HCT116 (cell line): ENCODE measurements at regions not wholly inside any gene's neighbourhood (a gene's known extent, or its start where the extent isn't known, plus 50 kb on each side); places are given as distances from the start of the nearest gene placed in this dataset.
"Not testable (repeated sequence)": the region's sequence is repeated elsewhere in the genome, so short reads cannot be mapped to it uniquely, and the experiment has no call there.

Source experiments
- ATAC-seq: fragments of 200-7000 bp; cut with Tn5 transposase; 2 replicates; pipeline ENCODE4 v1.9.1; 2020; ENCODE audit warnings: mild to moderate bottlenecking, moderate library complexity
- BruUV-seq: library from RNA; stranded (reverse); fragments of 400-500 nt; replicated peaks from 2 replicates; lab custom pipeline; 2021; lab: Mats Ljungman, UMichigan
- CTCF ChIA-PET: fragments of 300-600 bp; sonication (Branson Sonifier 250); formaldehyde crosslinking; loops from one replicate; lab custom pipeline; 2021; ENCODE audit warnings: antibody characterized with exemption; lab: Charles Lee
- POLR2A ChIA-PET: fragments of 300-600, 350-600 bp; sonication (Branson Sonifier 250); formaldehyde crosslinking; loops from one replicate; lab custom pipeline; 2021; ENCODE audit warnings: antibody characterized with exemption; lab: Charles Lee
- RAD21 ChIA-PET, 2 experiments: fragments of 300-600 bp; sonication (Branson Sonifier 250); formaldehyde crosslinking; loops; one replicate each; lab custom pipeline; 2023; ENCODE audit warnings: low total read pairs in 2 of 2; ENCODE audit not compliant: uncharacterized antibody in 2 of 2, unreplicated experiment in 2 of 2, low non-redundant PET in 1 of 2; lab: Charles Lee
- DNase-seq: peaks from one replicate; pipeline ENCODE4 v3.0.0-alpha.2; 2010; ENCODE audit warnings: low read depth, low spot score
- H2AFZ ChIP-seq: fragments of 200-600 bp; shearing (Covaris generic), sonication (generic); 2 replicates; pipeline ENCODE4 v1.6.1; 2017; ENCODE audit warnings: low read depth, mixed run types, mixed read lengths, antibody characterized with exemption, low read length; ENCODE audit not compliant: poor library complexity, severe bottlenecking
- H3K27ac ChIP-seq: 2 replicates; pipeline ENCODE4 v1.5.1; 2012; ENCODE audit warnings: low read depth, low read length
- H3K27me3 ChIP-seq: fragments of 200-600 bp; sonication (generic); 2 replicates; pipeline ENCODE4 v1.6.1; 2016; ENCODE audit warnings: mixed run types, low read length, mixed read lengths; ENCODE audit not compliant: insufficient read depth
- H3K36me3 ChIP-seq, 2 experiments: fragments of 200-500 bp in 1 of 2; fragments of 200-600 bp in 1 of 2; sonication (Bioruptor generic) in 1 of 2; sonication (generic) in 1 of 2; 2 replicates each; pipeline versions ENCODE4 v1.5.1 to v1.6.1; 2014 to 2016; ENCODE audit warnings: low read length in 2 of 2, inconsistent platforms in 1 of 2, mixed read lengths in 1 of 2, mixed run types in 1 of 2; ENCODE audit not compliant: insufficient read depth in 2 of 2, control insufficient read depth in 1 of 2
- H3K4me1 ChIP-seq, 2 experiments: fragments of 200-600 bp in 1 of 2; sonication (generic) in 1 of 2; 2 replicates each; pipeline versions ENCODE4 v1.5.1 to v1.6.1; 2012 to 2017; ENCODE audit warnings: low read length in 2 of 2, inconsistent platforms in 1 of 2, mild to moderate bottlenecking in 1 of 2, mixed read lengths in 1 of 2, mixed run types in 1 of 2, moderate library complexity in 1 of 2; ENCODE audit not compliant: insufficient read depth in 2 of 2, control insufficient read depth in 1 of 2
- H3K4me2 ChIP-seq: fragments of 200-600 bp; sonication (generic); 2 replicates; pipeline ENCODE4 v1.6.1; 2017; ENCODE audit warnings: mixed run types, low read length, mixed read lengths
- H3K4me3 ChIP-seq, 2 experiments: fragments of 200-600 bp in 1 of 2; sonication (generic) in 1 of 2; replicated peaks in 1 of 2; 2 replicates each; pipeline ENCODE4 v1.5.1; 2011 to 2016; ENCODE audit warnings: low read length in 2 of 2, control low read depth in 1 of 2, low read depth in 1 of 2, mild to moderate bottlenecking in 1 of 2, mixed read lengths in 1 of 2, mixed run types in 1 of 2
- H3K79me2 ChIP-seq: fragments of 200-600 bp; sonication (generic); 2 replicates; pipeline ENCODE4 v1.6.1; 2017; ENCODE audit warnings: mild to moderate bottlenecking, mixed run types, low read length, moderate library complexity, mixed read lengths; ENCODE audit not compliant: insufficient read depth
- H3K9ac ChIP-seq: fragments of 200-600 bp; sonication (generic); 2 replicates; pipeline ENCODE4 v1.6.1; 2016; ENCODE audit warnings: low read length, mixed read lengths
- H3K9me2 ChIP-seq: fragments of 200-600 bp; sonication (generic), shearing (Covaris generic); 2 replicates; pipeline ENCODE4 v1.6.1; 2017; ENCODE audit warnings: mixed run types, mild to moderate bottlenecking, moderate library complexity; ENCODE audit not compliant: insufficient read depth
- H3K9me3 ChIP-seq, 2 experiments: fragments of 200-500 bp in 1 of 2; fragments of 200-600 bp in 1 of 2; sonication (Bioruptor generic) in 1 of 2; sonication (generic) in 1 of 2; 2 replicates each; pipeline ENCODE4 v1.6.1; 2014 to 2017; ENCODE audit warnings: low read length in 2 of 2, mixed read lengths in 2 of 2, inconsistent platforms in 1 of 2, low read depth in 1 of 2, mild to moderate bottlenecking in 1 of 2, mixed run types in 1 of 2, moderate library complexity in 1 of 2; ENCODE audit not compliant: control insufficient read depth in 1 of 2, insufficient read depth in 1 of 2
- H4K20me1 ChIP-seq: fragments of 200-600 bp; sonication (generic), shearing (Covaris generic); 2 replicates; pipeline ENCODE4 v1.6.1; 2017; ENCODE audit warnings: mixed run types, mild to moderate bottlenecking, moderate library complexity; ENCODE audit not compliant: insufficient read depth
- ATF3 ChIP-seq: IDR thresholded peaks from 2 replicates; pipeline ENCODE4 v1.6.1; 2012
- CEBPB ChIP-seq: IDR thresholded peaks from 2 replicates; pipeline ENCODE4 v1.6.1; 2012; ENCODE audit warnings: low read depth
- EGR1 ChIP-seq: IDR thresholded peaks from 2 replicates; pipeline ENCODE4 v1.6.1; 2012; ENCODE audit warnings: low read depth
- ELF1 ChIP-seq: IDR thresholded peaks from 2 replicates; pipeline ENCODE4 v1.6.1; 2012; ENCODE audit warnings: low read depth, borderline replicate concordance
- EZH2 ChIP-seq: fragments of 200-600 bp; sonication (generic); IDR thresholded peaks from 2 replicates; pipeline ENCODE4 v1.6.1; 2017; ENCODE audit warnings: antibody characterized with exemption, mixed run types
- EZH2phosphoT487 ChIP-seq: fragments of 200-600 bp; IDR thresholded peaks from 2 replicates; pipeline ENCODE4 v1.6.1; 2018; ENCODE audit warnings: antibody characterized with exemption, borderline replicate concordance
- JUND ChIP-seq: IDR thresholded peaks from 2 replicates; pipeline ENCODE4 v1.6.1; 2012
- MAX ChIP-seq: IDR thresholded peaks from 2 replicates; pipeline ENCODE4 v1.6.1; 2012
- RAD21 ChIP-seq: IDR thresholded peaks from 2 replicates; pipeline ENCODE4 v1.6.1; 2012; ENCODE audit warnings: low read depth, mild to moderate bottlenecking
- SIN3A ChIP-seq: IDR thresholded peaks from 2 replicates; pipeline ENCODE4 v1.6.1; 2012; ENCODE audit warnings: low read depth
- TCF7L2 ChIP-seq: IDR thresholded peaks from 2 replicates; pipeline ENCODE4 v1.7.0; 2011; ENCODE audit warnings: borderline replicate concordance, inconsistent platforms; ENCODE audit not compliant: insufficient read depth, insufficient read length; ENCODE audit errors: extremely low read depth
- ZFX ChIP-seq: fragments of 450-650 bp; IDR thresholded peaks from 2 replicates; pipeline ENCODE4 v1.6.1; 2017
- ZNF274 ChIP-seq: fragments of 200-500 bp; sonication (Bioruptor generic); IDR thresholded peaks from 2 replicates; pipeline ENCODE4 v1.6.1; 2014; ENCODE audit warnings: mild to moderate bottlenecking, low read depth, low read length, inconsistent platforms
- intact Hi-C: fragments of 100-400 bp; cut with micrococcal nuclease; formaldehyde crosslinking; loops from 2 replicates; pipeline ENCODE4 v1.10.0; 2022
- TF ChIP-seq, protein P1 (sequence below), 3 experiments: fragments of 200-600 bp in 1 of 3; sonication (generic) in 1 of 3; IDR thresholded peaks in 2 of 3; conservative IDR thresholded peaks in 1 of 3; 2 replicates each; pipeline ENCODE4 v1.5.1; 2012 to 2017; ENCODE audit warnings: low read depth in 2 of 3, low read length in 2 of 3, antibody characterized with exemption in 1 of 3, borderline replicate concordance in 1 of 3, control low read depth in 1 of 3, mild to moderate bottlenecking in 1 of 3, mixed read lengths in 1 of 3, mixed run types in 1 of 3, moderate library complexity in 1 of 3; ENCODE audit not compliant: insufficient read depth in 1 of 3
- TF ChIP-seq, protein P2 (sequence below): IDR thresholded peaks from 2 replicates; pipeline ENCODE4 v1.6.1; 2011; ENCODE audit warnings: mild to moderate bottlenecking, low read length, moderate library complexity; ENCODE audit not compliant: insufficient replicate concordance; ENCODE audit errors: extremely low read depth

- no peak for DNase-seq
- Histone ChIP-seq H3K36me3 (no peaks in the 10 kb centered on the region), H3K9me2 (no peaks in the 10 kb centered on the region), H3K79me2 (no peaks in the 10 kb centered on the region), H3K4me3 (no peak overlapping the region), H3K9ac (no peak overlapping the region), H4K20me1 (no peaks in the 10 kb centered on the region), H3K4me2 (no peak overlapping the region), H3K4me1 (no peaks in the 10 kb centered on the region), H2AFZ (no peak overlapping the region), H3K9me3 (no peaks in the 10 kb centered on the region), H3K27ac (no peak overlapping the region), H3K27me3 (peaks cover 6% of the 10 kb centered on the region)
- intact Hi-C loops = no loop called here
- TF ChIP-seq, protein P1, sequence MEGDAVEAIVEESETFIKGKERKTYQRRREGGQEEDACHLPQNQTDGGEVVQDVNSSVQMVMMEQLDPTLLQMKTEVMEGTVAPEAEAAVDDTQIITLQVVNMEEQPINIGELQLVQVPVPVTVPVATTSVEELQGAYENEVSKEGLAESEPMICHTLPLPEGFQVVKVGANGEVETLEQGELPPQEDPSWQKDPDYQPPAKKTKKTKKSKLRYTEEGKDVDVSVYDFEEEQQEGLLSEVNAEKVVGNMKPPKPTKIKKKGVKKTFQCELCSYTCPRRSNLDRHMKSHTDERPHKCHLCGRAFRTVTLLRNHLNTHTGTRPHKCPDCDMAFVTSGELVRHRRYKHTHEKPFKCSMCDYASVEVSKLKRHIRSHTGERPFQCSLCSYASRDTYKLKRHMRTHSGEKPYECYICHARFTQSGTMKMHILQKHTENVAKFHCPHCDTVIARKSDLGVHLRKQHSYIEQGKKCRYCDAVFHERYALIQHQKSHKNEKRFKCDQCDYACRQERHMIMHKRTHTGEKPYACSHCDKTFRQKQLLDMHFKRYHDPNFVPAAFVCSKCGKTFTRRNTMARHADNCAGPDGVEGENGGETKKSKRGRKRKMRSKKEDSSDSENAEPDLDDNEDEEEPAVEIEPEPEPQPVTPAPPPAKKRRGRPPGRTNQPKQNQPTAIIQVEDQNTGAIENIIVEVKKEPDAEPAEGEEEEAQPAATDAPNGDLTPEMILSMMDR (IDR thresholded peaks at IDR 0.05 in 2 of 3, conservative IDR thresholded peaks at IDR 0.05 in 1 of 3; ENCODE audit: borderline replicate concordance in 1 of 3, insufficient read depth in 1 of 3, low read depth in 2 of 3, low read length in 2 of 3) = no peak
- TF ChIP-seq, protein P2, sequence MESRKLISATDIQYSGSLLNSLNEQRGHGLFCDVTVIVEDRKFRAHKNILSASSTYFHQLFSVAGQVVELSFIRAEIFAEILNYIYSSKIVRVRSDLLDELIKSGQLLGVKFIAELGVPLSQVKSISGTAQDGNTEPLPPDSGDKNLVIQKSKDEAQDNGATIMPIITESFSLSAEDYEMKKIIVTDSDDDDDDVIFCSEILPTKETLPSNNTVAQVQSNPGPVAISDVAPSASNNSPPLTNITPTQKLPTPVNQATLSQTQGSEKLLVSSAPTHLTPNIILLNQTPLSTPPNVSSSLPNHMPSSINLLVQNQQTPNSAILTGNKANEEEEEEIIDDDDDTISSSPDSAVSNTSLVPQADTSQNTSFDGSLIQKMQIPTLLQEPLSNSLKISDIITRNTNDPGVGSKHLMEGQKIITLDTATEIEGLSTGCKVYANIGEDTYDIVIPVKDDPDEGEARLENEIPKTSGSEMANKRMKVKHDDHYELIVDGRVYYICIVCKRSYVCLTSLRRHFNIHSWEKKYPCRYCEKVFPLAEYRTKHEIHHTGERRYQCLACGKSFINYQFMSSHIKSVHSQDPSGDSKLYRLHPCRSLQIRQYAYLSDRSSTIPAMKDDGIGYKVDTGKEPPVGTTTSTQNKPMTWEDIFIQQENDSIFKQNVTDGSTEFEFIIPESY = no peak
- TF ChIP-seq ATF3 (no peak), ZFX (no peak), JUND (no peak), SIN3A (no peak), ZNF274 (no peak), EGR1 (no peak), MAX (no peak), ELF1 (no peak), EZH2phosphoT487 (no peak), TCF7L2 (no peak), CEBPB (no peak), EZH2 (no peak), RAD21 (no peak)
- BruUV-seq = no TSS peak
- RAD21 ChIA-PET = no interaction called here
- CTCF ChIA-PET = no interaction called here
- POLR2A ChIA-PET = no interaction called here
- no peak for ATAC-seq
Observed at GRCh38 chr16:22653876-22654275, 143.2 kb downstream of the NPIPB5 start.

DNA sequence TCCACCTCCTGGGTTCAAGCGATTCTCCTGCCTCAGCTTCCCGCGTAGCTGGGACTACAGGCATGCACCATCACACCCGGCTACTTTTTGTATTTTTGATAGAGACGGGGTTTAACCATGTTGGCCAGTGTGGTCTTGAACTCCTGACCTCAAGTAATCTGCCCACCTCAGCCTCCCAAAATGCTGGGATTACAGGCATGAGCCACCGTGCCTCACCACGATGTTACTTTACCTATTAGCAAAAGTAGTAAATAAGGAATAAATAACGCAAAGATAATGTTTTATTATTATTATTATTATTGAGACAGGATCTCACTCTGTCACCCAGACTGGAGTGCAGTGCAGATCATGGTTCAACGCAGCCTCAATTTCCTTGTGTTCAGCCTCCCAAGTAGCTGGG lies 145.9 kb downstream of the NPIPB5 start:
- POLR2A ChIA-PET, H4K20me1 ChIP-seq, H3K4me3 ChIP-seq, H3K9ac ChIP-seq, BruUV-seq, RAD21 ChIA-PET, DNase-seq, H2AFZ ChIP-seq, H3K9me2 ChIP-seq, H3K9me3 ChIP-seq, H3K79me2 ChIP-seq, H3K4me2 ChIP-seq, H3K27ac ChIP-seq, ATAC-seq, CTCF ChIA-PET, intact Hi-C loops, H3K4me1 ChIP-seq, H3K36me3 ChIP-seq: not testable (repeated sequence)
- peaks cover 16% of the 10 kb centered on the region; the same call in 1 of the 2 replicates for H3K27me3 ChIP-seq
